ENCODE measurements at regions not wholly inside any gene's neighbourhood (a gene's known extent, or its start where the extent isn't known, plus 50 kb on each side); places are given as distances from the start of the nearest gene placed in this dataset.
"Not testable (repeated sequence)": the region's sequence is repeated elsewhere in the genome, so short reads cannot be mapped to it uniquely, and the experiment has no call there.

DNA sequence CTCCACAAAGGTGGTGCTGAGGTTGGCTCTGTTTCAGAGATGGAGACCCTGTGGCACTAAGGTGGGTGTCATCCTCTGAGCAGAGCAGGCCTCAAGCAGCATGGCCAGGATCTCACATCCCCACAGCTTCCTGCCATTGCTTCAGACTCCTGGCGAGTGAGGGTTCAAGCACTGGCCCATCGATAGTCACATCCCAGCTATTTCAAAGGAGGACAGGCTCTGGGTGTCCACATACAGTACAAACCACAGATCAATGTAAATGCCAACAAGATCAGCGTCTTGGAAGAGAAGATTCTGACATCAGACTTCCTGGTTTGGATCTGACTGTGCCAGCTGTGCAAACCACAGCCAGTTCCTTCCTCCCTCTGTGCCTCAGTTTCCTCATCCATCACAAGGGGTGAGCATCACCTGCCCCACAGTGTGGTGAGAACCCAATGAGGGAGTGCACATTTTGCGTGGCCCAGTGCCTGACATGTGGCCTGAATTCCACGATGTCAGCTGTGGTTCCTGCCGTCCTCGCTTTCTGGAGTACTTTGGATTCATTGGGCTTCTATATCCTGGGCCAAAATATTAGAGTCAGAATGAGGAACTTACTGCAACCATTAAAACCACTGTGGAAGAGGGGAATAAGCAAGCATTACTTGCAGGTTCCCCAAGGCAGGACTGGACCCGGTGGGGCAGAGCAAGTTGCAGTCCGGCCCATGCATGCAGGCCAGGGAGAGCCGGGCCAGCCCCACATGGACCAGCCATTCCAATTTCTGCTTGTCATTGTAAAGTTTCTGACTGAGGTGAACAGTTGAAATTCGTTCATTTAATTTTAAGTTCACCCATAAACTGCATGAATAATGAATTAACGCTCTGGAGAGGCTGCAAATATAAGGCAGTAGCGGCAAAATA is 236.0 kb downstream of the TTLL2 start:
- H3K27me3 ChIP-seq, result no peaks in the 10 kb centered on the region
- peaks cover 25% of the 10 kb centered on the region for H3K4me1 ChIP-seq
- WGBS, 2 donors, result 86 to 95% methylated on average over 13 of the region's 13 CpGs
- no peak overlapping the region for H3K4me3 ChIP-seq
- DNase-seq (no peak), ATAC-seq (no peak)
- no peaks in the 10 kb centered on the region for H3K36me3 ChIP-seq (replicated peaks in 1 of 2; ENCODE audit: insufficient read depth in 1 of 2, low read depth in 2 of 2)
- H3K27ac ChIP-seq, result no peak overlapping the region
- intact Hi-C loops (cut with DNase I), result no loop called here
- no peaks in the 10 kb centered on the region for H3K9me3 ChIP-seq
- TF ChIP-seq POLR2A (IDR thresholded peaks at IDR 0.05), result no peak
- TF ChIP-seq, protein P1, sequence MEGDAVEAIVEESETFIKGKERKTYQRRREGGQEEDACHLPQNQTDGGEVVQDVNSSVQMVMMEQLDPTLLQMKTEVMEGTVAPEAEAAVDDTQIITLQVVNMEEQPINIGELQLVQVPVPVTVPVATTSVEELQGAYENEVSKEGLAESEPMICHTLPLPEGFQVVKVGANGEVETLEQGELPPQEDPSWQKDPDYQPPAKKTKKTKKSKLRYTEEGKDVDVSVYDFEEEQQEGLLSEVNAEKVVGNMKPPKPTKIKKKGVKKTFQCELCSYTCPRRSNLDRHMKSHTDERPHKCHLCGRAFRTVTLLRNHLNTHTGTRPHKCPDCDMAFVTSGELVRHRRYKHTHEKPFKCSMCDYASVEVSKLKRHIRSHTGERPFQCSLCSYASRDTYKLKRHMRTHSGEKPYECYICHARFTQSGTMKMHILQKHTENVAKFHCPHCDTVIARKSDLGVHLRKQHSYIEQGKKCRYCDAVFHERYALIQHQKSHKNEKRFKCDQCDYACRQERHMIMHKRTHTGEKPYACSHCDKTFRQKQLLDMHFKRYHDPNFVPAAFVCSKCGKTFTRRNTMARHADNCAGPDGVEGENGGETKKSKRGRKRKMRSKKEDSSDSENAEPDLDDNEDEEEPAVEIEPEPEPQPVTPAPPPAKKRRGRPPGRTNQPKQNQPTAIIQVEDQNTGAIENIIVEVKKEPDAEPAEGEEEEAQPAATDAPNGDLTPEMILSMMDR (IDR thresholded peaks at IDR 0.05), result no peak

DNA sequence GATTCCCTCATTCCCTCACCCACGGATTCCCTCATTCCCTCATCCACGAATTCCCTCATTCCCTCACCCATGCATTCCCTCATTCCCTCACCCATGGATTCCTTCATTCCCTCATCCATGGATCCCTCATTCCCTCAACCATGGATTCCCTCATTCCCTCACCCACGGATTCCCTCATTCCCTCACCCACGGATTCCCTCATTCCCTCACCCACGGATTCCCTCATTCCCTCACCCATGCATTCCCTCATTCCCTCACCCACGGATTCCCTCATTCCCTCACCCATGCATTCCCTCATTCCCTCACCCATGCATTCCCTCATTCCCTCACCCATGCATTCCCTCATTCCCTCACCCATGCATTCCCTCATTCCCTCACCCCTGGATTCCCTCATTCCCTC is 238.0 kb downstream of the TTLL2 start:
- 71 to 77% methylated on average over 5 to 6 of the region's 6 CpGs for WGBS, 2 donors

DNA sequence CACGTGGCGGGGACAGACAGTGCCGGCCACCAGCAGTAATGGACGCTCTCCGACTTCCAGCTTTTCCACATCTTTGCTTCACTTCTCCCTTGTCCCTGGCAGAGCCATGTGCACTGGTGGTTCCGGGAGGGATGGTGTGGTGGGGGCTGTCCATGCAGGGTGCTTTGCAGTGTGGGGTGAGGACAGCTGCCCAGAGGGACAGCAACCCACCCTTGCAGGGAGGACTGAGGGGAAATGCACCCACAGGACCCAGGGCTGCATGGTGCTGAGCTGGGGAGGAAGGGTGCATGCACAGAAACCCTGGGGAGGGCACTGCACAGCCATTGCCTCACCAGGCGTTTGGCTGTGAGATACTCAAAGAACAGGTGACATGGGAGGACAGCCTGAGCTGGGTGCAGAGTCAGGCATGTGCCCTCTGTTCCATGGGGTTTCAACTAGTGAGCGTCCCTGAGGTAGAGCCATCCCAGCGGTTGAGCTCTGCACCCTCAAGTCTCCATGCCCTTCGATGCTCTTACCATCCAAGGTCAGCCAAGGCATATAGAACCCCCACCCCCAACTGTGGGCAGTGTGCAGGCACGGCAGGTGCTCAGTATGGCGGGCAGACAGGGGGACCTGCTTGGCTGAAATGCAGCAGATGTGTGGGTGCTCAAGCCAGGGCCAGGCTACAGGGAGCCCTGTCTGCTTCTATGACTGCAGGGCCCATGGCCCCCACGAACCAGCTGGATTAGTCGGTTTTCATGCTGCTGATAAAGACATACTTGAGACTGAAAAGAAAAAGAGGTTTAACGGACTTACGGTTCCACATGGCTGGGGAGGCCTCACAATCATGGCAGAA is 239.7 kb downstream of the TTLL2 start:
- 92 to 93% methylated on average over 10 to 16 of the region's 16 CpGs for WGBS, 2 donors

More for the DNA sequence above, 238.0 kb downstream of the TTLL2 start:
- intact Hi-C loops (cut with DNase I); H3K9me3 ChIP-seq; DNase-seq; H3K4me3 ChIP-seq; H3K27me3 ChIP-seq; H3K36me3 ChIP-seq (replicated peaks in 1 of 2; ENCODE audit: insufficient read depth in 1 of 2, low read depth in 2 of 2); H3K27ac ChIP-seq; ATAC-seq: not testable (repeated sequence)
- H3K4me1 ChIP-seq, result peaks cover 25% of the 10 kb centered on the region

DNA sequence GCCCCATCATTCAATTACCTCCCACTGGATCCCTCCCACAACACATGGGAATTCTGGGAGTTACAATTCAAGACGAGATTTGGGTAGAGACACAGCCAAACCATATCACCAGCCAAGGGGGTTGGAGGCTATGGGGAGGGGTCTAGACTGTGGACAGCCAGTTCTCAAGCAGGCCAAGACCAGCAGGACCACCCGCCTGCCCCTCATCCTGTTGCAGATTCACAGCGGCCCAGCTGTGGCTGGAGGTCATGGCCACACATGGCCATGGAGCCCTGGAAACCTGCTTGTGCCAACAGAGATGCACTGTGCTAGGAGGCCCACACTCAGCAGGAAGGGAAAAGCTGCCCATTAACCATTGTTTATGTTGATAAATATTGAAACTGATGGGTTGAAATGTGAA is 240.5 kb downstream of the TTLL2 start:
- no peaks in the 10 kb centered on the region for H3K36me3 ChIP-seq (replicated peaks in 1 of 2; ENCODE audit: insufficient read depth in 1 of 2, low read depth in 2 of 2)
- H3K27me3 ChIP-seq, result no peaks in the 10 kb centered on the region
- ATAC-seq, result no peak
- H3K4me1 ChIP-seq, result peaks cover 14% of the 10 kb centered on the region
- no peaks in the 10 kb centered on the region for H3K9me3 ChIP-seq
- no peak for DNase-seq
- intact Hi-C loops (cut with DNase I), result no loop called here
- no peak overlapping the region for H3K27ac ChIP-seq
- TF ChIP-seq, protein P1 (IDR thresholded peaks at IDR 0.05), result no peak
- no peak for TF ChIP-seq POLR2A (IDR thresholded peaks at IDR 0.05)
- WGBS, 2 donors, result 84 to 100% methylated on average over 1 to 3 of the region's 3 CpGs
- no peak overlapping the region for H3K4me3 ChIP-seq

More for the DNA sequence above, 239.7 kb downstream of the TTLL2 start:
- intact Hi-C loops (cut with DNase I), result no loop called here
- Histone ChIP-seq H3K4me3 (no peak overlapping the region), H3K27ac (no peak overlapping the region), H3K36me3 (replicated peaks in 1 of 2; ENCODE audit: insufficient read depth in 1 of 2, low read depth in 2 of 2) (no peaks in the 10 kb centered on the region), H3K4me1 (peaks cover 14% of the 10 kb centered on the region), H3K27me3 (no peaks in the 10 kb centered on the region), H3K9me3 (no peaks in the 10 kb centered on the region)
- TF ChIP-seq POLR2A (IDR thresholded peaks at IDR 0.05), result no peak
- TF ChIP-seq, protein P1 (IDR thresholded peaks at IDR 0.05), result no peak
- DNase-seq (no peak), ATAC-seq (no peak)

DNA sequence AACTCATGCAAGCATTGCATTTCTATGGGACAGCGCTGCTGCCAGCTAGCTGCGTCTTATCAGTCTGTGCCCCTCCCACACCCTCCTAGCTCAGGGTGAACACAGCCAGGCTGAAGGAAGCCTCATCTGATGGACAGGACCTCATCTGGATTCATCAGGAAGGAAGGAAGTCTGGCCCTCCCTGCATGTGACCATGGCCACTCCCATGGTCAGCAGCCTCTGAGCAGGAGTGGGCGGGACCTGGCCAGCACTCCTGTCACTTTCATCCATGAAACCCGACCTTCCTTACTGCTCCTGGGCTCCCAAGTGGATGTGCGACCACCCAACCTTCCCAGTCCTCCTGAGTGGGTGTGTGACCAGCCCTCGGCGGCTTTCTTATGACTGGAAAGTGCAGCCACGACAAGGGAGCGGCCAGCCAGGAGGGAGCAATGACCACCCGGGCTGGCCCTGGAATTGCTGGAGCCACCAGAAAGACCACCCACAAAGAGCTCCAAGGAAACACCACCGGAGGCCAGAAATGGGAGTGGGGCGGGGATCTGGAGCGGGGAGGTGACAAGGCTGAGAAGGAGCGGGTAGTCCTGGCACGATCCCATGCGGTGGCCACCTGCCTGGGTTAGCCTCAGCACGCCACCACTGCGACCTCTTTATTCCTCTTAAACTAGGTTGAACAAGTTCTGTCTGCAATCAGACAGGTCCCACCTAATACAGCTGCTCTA is 241.2 kb downstream of the TTLL2 start:
- H3K4me1 ChIP-seq, result peaks cover 8% of the 10 kb centered on the region
- H3K4me3 ChIP-seq, result no peak overlapping the region
- ATAC-seq, result peak; percentile 29
- peak in 3 of 4 donors; percentile 38 to 50 (median 48) for DNase-seq
- TF ChIP-seq POLR2A (IDR thresholded peaks at IDR 0.05), result no peak
- TF ChIP-seq, protein P1 (IDR thresholded peaks at IDR 0.05), result no peak
- intact Hi-C loops (cut with DNase I), result no loop called here
- no peaks in the 10 kb centered on the region for H3K36me3 ChIP-seq (replicated peaks in 1 of 2; ENCODE audit: insufficient read depth in 1 of 2, low read depth in 2 of 2)
- no peaks in the 10 kb centered on the region for H3K27me3 ChIP-seq
- no peak overlapping the region for H3K27ac ChIP-seq
- H3K9me3 ChIP-seq, result no peaks in the 10 kb centered on the region
- 66 to 67% methylated on average over 18 of the region's 18 CpGs for WGBS, 2 donors
